K562 (cell line): ENCODE measurements at regions not wholly inside any gene's neighbourhood (a gene's known extent, or its start where the extent isn't known, plus 50 kb on each side); places are given as distances from the start of the nearest gene placed in this dataset.
A peak's percentile ranks its signal among the peaks of the same experiment; 100 is the strongest.

Experiments
- ATAC-seq: fragments of 200-7000 bp; cut with Tn5 transposase; 3 replicates; pipeline ENCODE4 v1.9.1; 2020; ENCODE audit warnings: moderate library complexity
- BruUV-seq: library from RNA; stranded (reverse); fragments of 400-500 nt; replicated peaks from 2 replicates; lab custom pipeline; 2021; lab: Mats Ljungman, UMichigan
- CTCF ChIA-PET: fragments of 300-600 bp; formaldehyde crosslinking; extraction: SDS; loops from one replicate; lab custom pipeline; 2021; ENCODE audit warnings: low intra/inter-chr PET ratio; lab: Yijun Ruan, JAX
- POLR2A ChIA-PET: fragments of 300-600, 350-650 bp; sonication (Branson Sonifier 250); formaldehyde crosslinking; extraction: SDS; loops from one replicate; lab custom pipeline; 2021; ENCODE audit warnings: antibody characterized with exemption, inconsistent platforms; lab: Yijun Ruan, JAX
- DNase-seq, 4 experiments: peaks; one replicate each; pipeline versions ENCODE4 v3.0.0 to v3.0.0-alpha.2; 2011 to 2018; ENCODE audit warnings: low spot score in 3 of 4, mixed read lengths in 3 of 4; ENCODE audit errors: extremely low read depth in 1 of 4
- FAIRE-seq: peaks from 2 replicates; lab custom pipeline; 2011; peaks lifted over from hg19 to GRCh38; lab: Jason Lieb, UNC
- H2AFZ ChIP-seq: 2 replicates; pipeline ENCODE4 v1.6.0; 2011; ENCODE audit warnings: low read depth, low read length, control low read depth, inconsistent platforms
- H3K27ac ChIP-seq: fragments of 200-600 bp; 3 replicates; pipeline ENCODE4 v1.8.0; 2011; ENCODE audit warnings: low read depth, mild to moderate bottlenecking, control low read depth, inconsistent platforms, low read length, moderate library complexity, mixed read lengths; ENCODE audit errors: extremely low read depth
- H3K27me3 ChIP-seq, 2 experiments: fragments of 300-600 bp in 1 of 2; 2 replicates in 1 of 2; 3 replicates in 1 of 2; pipeline versions ENCODE4 v1.6.0 to v1.8.0; 2011; ENCODE audit warnings: inconsistent platforms in 2 of 2, low read length in 2 of 2, mild to moderate bottlenecking in 1 of 2, mixed read lengths in 1 of 2, moderate library complexity in 1 of 2; ENCODE audit not compliant: control insufficient read depth in 2 of 2, insufficient read depth in 2 of 2
- H3K36me3 ChIP-seq: fragments of 300-600 bp; 3 replicates; pipeline ENCODE4 v1.8.0; 2011; ENCODE audit warnings: mild to moderate bottlenecking, low read length, inconsistent platforms; ENCODE audit not compliant: control insufficient read depth, insufficient read depth
- H3K4me1 ChIP-seq, 2 experiments: fragments of 200-600 bp in 1 of 2; replicated peaks in 1 of 2; 2 replicates in 1 of 2; 3 replicates in 1 of 2; pipeline versions ENCODE4 v1.5.1 to v1.8.0; 2011; ENCODE audit warnings: inconsistent platforms in 2 of 2, low read length in 2 of 2, mild to moderate bottlenecking in 1 of 2, mixed read lengths in 1 of 2, moderate library complexity in 1 of 2; ENCODE audit not compliant: control insufficient read depth in 2 of 2, insufficient read depth in 2 of 2
- H3K4me2 ChIP-seq: 2 replicates; pipeline ENCODE4 v1.6.1; 2011; ENCODE audit warnings: low read length, control low read depth, inconsistent platforms, mixed read lengths; ENCODE audit not compliant: insufficient read depth
- H3K4me3 ChIP-seq: fragments of 200-600 bp; sonication (generic), shearing (Covaris generic); 2 replicates; pipeline ENCODE4 v1.5.1; 2016; ENCODE audit warnings: control low read depth, inconsistent platforms
- H3K79me2 ChIP-seq: fragments of 200-600 bp; 3 replicates; pipeline ENCODE4 v1.8.0; 2011; ENCODE audit warnings: low read length, inconsistent platforms; ENCODE audit not compliant: control insufficient read depth, insufficient read depth
- H3K9ac ChIP-seq, 2 experiments: 2 replicates each; pipeline versions ENCODE4 v1.6.0 to v1.6.1; 2011; ENCODE audit warnings: low read depth in 2 of 2, low read length in 2 of 2, control low read depth in 1 of 2, inconsistent platforms in 1 of 2, mild to moderate bottlenecking in 1 of 2, mixed read lengths in 1 of 2; ENCODE audit not compliant: insufficient read depth in 1 of 2
- H3K9me1 ChIP-seq: one replicate; pipeline ENCODE4 v1.6.0; 2011; ENCODE audit warnings: inconsistent platforms, mild to moderate bottlenecking, low read length, moderate library complexity; ENCODE audit not compliant: control insufficient read depth, insufficient read depth
- H3K9me3 ChIP-seq: replicated peaks from 2 replicates; pipeline ENCODE4 v1.5.1; 2011; ENCODE audit warnings: low read depth, low read length, inconsistent platforms; ENCODE audit not compliant: control insufficient read depth, insufficient read depth
- H4K20me1 ChIP-seq: replicated peaks from 2 replicates; pipeline ENCODE4 v1.6.1; 2011; ENCODE audit warnings: low read length, inconsistent platforms, mixed read lengths; ENCODE audit not compliant: control insufficient read depth, insufficient read depth
- ASH1L ChIP-seq: fragments of 450-650 bp; IDR thresholded peaks from 2 replicates; pipeline ENCODE4 v1.6.1; 2018; ENCODE audit warnings: borderline replicate concordance, mild to moderate bottlenecking, low read depth; ENCODE audit not compliant: partially characterized antibody
- ATF7 ChIP-seq: fragments of 450-650 bp; IDR thresholded peaks from 2 replicates; pipeline ENCODE4 v1.7.1; 2014; ENCODE audit warnings: mild to moderate bottlenecking, moderate library complexity
- BCOR ChIP-seq: fragments of 450-650 bp; IDR thresholded peaks from 2 replicates; pipeline ENCODE4 v1.6.1; 2016
- CBFA2T3 ChIP-seq: fragments of 450-650 bp; IDR thresholded peaks from 2 replicates; pipeline ENCODE4 v1.6.1; 2017
- CBX3 ChIP-seq, 2 experiments: IDR thresholded peaks; 1 replicate in 1 of 2; 2 replicates in 1 of 2; pipeline ENCODE4 v1.6.1; 2012; ENCODE audit warnings: inconsistent platforms in 2 of 2, low read length in 2 of 2, borderline replicate concordance in 1 of 2, control low read depth in 1 of 2
- EGR1 ChIP-seq: fragments of 450-650 bp; conservative IDR thresholded peaks from 2 replicates; pipeline ENCODE4 v1.6.1; 2017; ENCODE audit warnings: mild to moderate bottlenecking
- ESRRA ChIP-seq: fragments of 450-650 bp; IDR thresholded peaks from 2 replicates; pipeline ENCODE4 v1.6.1; 2014; ENCODE audit warnings: low read depth, mild to moderate bottlenecking, moderate library complexity, borderline replicate concordance
- ESRRB ChIP-seq: fragments of 250-450 bp; sonication (Bioruptor Pico); IDR thresholded peaks from 2 replicates; pipeline ENCODE4 v1.5.0; 2020; ENCODE audit warnings: mild to moderate bottlenecking, moderate library complexity, borderline replicate concordance
- HNRNPUL1 ChIP-seq: fragments of 200-400 bp; formaldehyde crosslinking; IDR thresholded peaks from 2 replicates; pipeline ENCODE4 v1.6.1; 2017; ENCODE audit warnings: low read length
- KDM2B ChIP-seq: fragments of 250-450 bp; sonication (Bioruptor Pico); IDR thresholded peaks from 2 replicates; pipeline ENCODE4 v1.8.0; 2021; ENCODE audit warnings: mild to moderate bottlenecking, moderate library complexity
- KLF6 ChIP-seq: fragments of 250-450 bp; sonication (Bioruptor Pico); IDR thresholded peaks from 2 replicates; pipeline ENCODE4 v1.4.0; 2020; ENCODE audit warnings: mild to moderate bottlenecking, moderate library complexity, borderline replicate concordance
- L3MBTL2 ChIP-seq: fragments of 450-650 bp; IDR thresholded peaks from 2 replicates; pipeline ENCODE4 v1.6.1; 2016; ENCODE audit warnings: mild to moderate bottlenecking, moderate library complexity
- PML ChIP-seq: IDR thresholded peaks from 2 replicates; pipeline ENCODE4 v1.6.1; 2012; ENCODE audit warnings: low read length, inconsistent platforms
- ZNF146 ChIP-seq: IDR thresholded peaks from one replicate; pipeline ENCODE4 v1.6.1; 2018; ENCODE audit warnings: missing compliant biosample characterization; ENCODE audit not compliant: unreplicated experiment
- ZNF41 ChIP-seq: fragments of 250-450 bp; sonication (Bioruptor Pico); conservative IDR thresholded peaks from 2 replicates; pipeline ENCODE4 v1.4.0; 2020; ENCODE audit warnings: mild to moderate bottlenecking
- ZNF707 ChIP-seq: fragments of 250-450 bp; sonication (Bioruptor Pico); conservative IDR thresholded peaks from 2 replicates; pipeline ENCODE4 v1.8.0; 2022; ENCODE audit warnings: inconsistent platforms, mild to moderate bottlenecking, moderate library complexity
- ZNF77 ChIP-seq: fragments of 250-450 bp; sonication (Bioruptor Pico); IDR thresholded peaks from 2 replicates; pipeline ENCODE4 v1.5.0; 2020
- ZNF780A ChIP-seq: fragments of 250-450 bp; sonication (Bioruptor Pico); IDR thresholded peaks from 2 replicates; pipeline ENCODE4 v1.5.0; 2021; ENCODE audit warnings: mild to moderate bottlenecking
- ZSCAN32 ChIP-seq: fragments of 450-650 bp; formaldehyde crosslinking; IDR thresholded peaks from 2 replicates; pipeline ENCODE4 v1.4.0; 2020; ENCODE audit warnings: mild to moderate bottlenecking, moderate library complexity
- WGBS: fragments of 100-300 bp; shearing (Covaris generic); methylation state at CpG from one replicate; pipeline ENCODE4 v1.1.6; 2016; ENCODE audit warnings: low coverage, mixed read lengths; ENCODE audit not compliant: insufficient coverage; ENCODE audit errors: missing lambda C conversion rate; 5-methylcytosine and 5-hydroxymethylcytosine counted together
- in situ Hi-C: fragments of 300-500 bp; cut with MboI; formaldehyde crosslinking; loops from 4 replicates; pipeline ENCODE4 v1.15.0; 2018; ENCODE audit warnings: inconsistent platforms, mixed read lengths
- intact Hi-C: fragments of 100-400 bp; cut with micrococcal nuclease; formaldehyde crosslinking; loops from 2 replicates; pipeline ENCODE4 v1.14.2; 2022
- TF ChIP-seq, protein P1 (sequence below): fragments of 250-450 bp; sonication (Bioruptor Pico); IDR thresholded peaks from 2 replicates; pipeline ENCODE4 v1.4.0; 2020; ENCODE audit warnings: mild to moderate bottlenecking, moderate library complexity

DNA sequence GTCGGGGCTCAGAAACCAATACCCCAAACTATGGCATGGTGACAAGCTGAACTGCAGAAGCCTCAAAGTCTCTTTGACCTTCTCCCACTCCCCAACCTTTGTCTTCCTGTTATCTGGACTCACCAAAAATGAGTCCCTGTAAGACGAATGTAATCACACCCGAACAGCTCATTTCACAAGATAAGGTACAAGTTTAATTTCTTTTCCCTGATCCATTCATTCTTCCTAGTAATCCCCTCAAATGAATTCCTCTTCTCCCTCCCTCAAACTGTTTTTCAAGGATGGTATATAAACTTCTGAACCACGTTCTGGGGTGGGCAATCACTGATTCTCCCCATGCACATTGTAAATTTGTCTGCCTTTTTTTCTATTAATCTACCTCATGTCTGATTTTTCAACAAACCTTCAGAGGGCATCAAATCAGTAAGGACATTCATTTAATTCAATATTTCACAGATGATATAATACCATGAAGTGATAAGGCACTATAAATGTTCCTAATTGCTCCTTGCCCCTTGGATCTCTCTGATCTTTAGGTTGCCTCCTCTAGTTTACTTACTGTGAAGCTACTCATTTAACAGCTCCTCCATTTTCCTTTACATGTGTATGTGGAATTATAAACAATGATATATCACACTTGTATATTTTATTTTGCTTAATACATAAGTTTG is 77.2 kb downstream of the OR2B2 start:
- WGBS: 0% methylated on average over 4 of the region's 4 CpGs
- Histone ChIP-seq H3K9ac (peak overlapping the region; percentile 3 to 98; a peak in 3 of 4 replicates), H3K4me2 (peak overlapping the region; percentile 73), H3K27me3 (no peaks in the 10 kb centered on the region; a peak in 1 of 5 replicates), H3K79me2 (peaks cover 91% of the 10 kb centered on the region), H3K4me3 (peak overlapping the region; percentile 56), H3K9me1 (no peaks in the 10 kb centered on the region), H2AFZ (no peak overlapping the region), H4K20me1 (peaks cover 26% of the 10 kb centered on the region; the same call in 1 of the 2 replicates), H3K9me3 (no peaks in the 10 kb centered on the region), H3K4me1 (peaks cover 7 to 13% of the 10 kb centered on the region in 2 experiments; a peak in 4 of 5 replicates), H3K36me3 (peaks cover 33% of the 10 kb centered on the region), H3K27ac (peak overlapping the region; percentile 88)
- POLR2A ChIA-PET: interaction anchor here (0.5 to 11.9 kb wide), 18 partner anchors 10 to 895 kb away, joined by 3 to 826 read pairs (median 12); a partner anchor contains a TSS
- intact Hi-C loops (loop anchor here (5.0 to 10.0 kb wide), 6 partner anchors 380 to 1803 kb away; a partner anchor contains a TSS), in situ Hi-C loops (loop anchor here (5.0 to 10.0 kb wide), 3 partner anchors 57 to 1808 kb away; a partner anchor contains a TSS)
- BruUV-seq: no TSS peak
- DNase-seq (peak; percentile 40 to 90 (median 52)), ATAC-seq (peak; percentile 7; the same call in 2 of the 3 replicates), FAIRE-seq (peak; percentile 52)
- CTCF ChIA-PET: no interaction called here
- TF ChIP-seq ZNF146 (CRISPR knock-in tag) (no peak), L3MBTL2 (peak; percentile 13; the same call in 1 of the 2 replicates), BCOR (no peak), ASH1L (no peak), CBFA2T3 (peak; percentile 93), HNRNPUL1 (no peak), ESRRB (CRISPR knock-in tag) (no peak), ZSCAN32 (CRISPR knock-in tag) (0 out of 2 replicates have a peak, but pooled peaks have one; percentile 52), ZNF41 (CRISPR knock-in tag) (peak; percentile 53; the same call in 1 of the 2 replicates), PML (peak; percentile 66; the same call in 1 of the 2 replicates), ZNF707 (CRISPR knock-in tag) (no peak), KLF6 (CRISPR knock-in tag) (0 out of 2 replicates have a peak, but pooled peaks have one; percentile 19), ZNF77 (no peak), EGR1 (peak; percentile 8; the same call in 1 of the 2 replicates), ATF7 (no peak; the same call in 1 of the 2 replicates), ESRRA (peak; percentile 87), CBX3 (IDR thresholded peaks at IDR 0.05; ENCODE audit: borderline replicate concordance in 1 of 2, low read length in 2 of 2) (no peak), ZNF780A (0 out of 2 replicates have a peak, but pooled peaks have one; percentile 19), KDM2B (CRISPR knock-in tag) (no peak)
- TF ChIP-seq, protein P1, sequence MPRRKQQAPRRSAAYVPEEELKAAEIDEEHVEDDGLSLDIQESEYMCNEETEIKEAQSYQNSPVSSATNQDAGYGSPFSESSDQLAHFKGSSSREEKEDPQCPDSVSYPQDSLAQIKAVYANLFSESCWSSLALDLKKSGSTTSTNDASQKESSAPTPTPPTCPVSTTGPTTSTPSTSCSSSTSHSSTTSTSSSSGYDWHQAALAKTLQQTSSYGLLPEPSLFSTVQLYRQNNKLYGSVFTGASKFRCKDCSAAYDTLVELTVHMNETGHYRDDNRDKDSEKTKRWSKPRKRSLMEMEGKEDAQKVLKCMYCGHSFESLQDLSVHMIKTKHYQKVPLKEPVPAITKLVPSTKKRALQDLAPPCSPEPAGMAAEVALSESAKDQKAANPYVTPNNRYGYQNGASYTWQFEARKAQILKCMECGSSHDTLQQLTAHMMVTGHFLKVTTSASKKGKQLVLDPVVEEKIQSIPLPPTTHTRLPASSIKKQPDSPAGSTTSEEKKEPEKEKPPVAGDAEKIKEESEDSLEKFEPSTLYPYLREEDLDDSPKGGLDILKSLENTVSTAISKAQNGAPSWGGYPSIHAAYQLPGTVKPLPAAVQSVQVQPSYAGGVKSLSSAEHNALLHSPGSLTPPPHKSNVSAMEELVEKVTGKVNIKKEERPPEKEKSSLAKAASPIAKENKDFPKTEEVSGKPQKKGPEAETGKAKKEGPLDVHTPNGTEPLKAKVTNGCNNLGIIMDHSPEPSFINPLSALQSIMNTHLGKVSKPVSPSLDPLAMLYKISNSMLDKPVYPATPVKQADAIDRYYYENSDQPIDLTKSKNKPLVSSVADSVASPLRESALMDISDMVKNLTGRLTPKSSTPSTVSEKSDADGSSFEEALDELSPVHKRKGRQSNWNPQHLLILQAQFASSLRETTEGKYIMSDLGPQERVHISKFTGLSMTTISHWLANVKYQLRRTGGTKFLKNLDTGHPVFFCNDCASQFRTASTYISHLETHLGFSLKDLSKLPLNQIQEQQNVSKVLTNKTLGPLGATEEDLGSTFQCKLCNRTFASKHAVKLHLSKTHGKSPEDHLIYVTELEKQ (CRISPR knock-in tag): no peak
